HG03097 (cell line): ENCODE measurements at regions not wholly inside any gene's neighbourhood (a gene's known extent, or its start where the extent isn't known, plus 50 kb on each side); places are given as distances from the start of the nearest gene placed in this dataset.
A peak's percentile ranks its signal among the peaks of the same experiment; 100 is the strongest.

Experiments
- ATAC-seq: cut with Tn5 transposase; IDR thresholded peaks from one replicate; pipeline ENCODE4 v1.9.1; 2021; ENCODE audit not compliant: unreplicated experiment, low FRiP score

DNA sequence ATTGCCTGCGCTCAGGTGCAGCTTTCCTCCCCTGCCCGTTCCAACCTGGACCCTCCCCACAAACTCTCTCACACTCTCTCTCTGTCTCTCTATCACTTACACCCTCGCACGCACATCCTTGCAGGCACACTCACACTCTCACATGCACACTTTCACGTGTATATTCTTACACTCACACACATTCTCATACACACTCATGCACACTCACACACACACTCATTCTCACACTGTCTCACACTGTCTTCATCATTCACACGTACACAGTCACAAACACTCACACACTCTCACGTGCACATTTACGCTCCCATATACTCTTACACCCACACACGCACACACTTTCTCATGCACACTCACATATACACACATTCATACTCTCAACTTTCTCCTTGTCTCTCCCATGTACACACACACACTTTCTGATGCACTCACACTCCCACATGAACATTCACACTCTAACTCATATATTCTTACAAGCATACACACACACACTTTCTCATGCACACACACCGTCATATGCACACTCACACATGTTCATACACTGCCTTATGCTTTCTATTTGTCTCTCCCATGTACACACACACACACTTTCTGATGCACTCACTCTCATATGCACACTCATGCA lies 229.3 kb downstream of the SNX18 start:
- no peak for ATAC-seq

DNA sequence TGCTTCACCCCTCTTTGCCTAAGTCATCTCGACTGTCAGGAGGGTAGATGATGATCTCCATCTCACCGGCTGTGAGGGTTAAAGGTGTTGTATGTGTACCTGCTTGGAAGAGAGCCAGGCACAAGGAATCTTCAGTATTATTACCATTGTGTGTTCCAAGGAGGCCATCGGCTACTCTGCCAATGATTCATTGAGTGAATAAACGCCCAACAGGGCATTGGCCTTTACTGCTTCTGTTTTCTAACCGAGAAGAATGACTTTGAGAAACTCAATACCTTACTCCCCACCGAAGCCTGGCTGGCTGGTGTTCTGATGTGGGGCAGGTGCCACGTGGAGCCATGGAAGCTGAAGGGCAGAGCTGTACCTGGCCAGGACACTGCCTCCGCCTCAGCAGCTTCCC lies 228.8 kb downstream of the SNX18 start:
- no peak for ATAC-seq

DNA sequence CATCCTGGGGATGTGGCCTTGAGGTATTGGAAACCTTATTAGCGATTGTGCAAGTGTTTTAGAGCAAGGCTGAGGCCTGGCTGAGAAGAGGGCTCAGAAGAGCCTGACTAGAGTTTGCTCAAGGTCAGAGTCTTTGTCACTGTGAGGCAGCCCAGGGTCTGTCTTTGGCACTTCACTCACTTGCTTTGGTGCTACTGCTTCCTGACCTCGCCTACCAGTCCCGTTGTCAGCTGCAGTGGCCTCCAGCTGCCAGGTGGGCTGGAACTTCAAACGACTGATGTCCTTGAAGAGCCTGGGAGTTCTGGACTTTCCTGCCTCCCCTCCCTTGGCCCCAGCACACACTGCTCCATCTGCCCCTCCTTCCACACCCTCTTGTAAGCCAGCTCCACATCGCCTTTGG lies 228.0 kb downstream of the SNX18 start:
- no peak for ATAC-seq

DNA sequence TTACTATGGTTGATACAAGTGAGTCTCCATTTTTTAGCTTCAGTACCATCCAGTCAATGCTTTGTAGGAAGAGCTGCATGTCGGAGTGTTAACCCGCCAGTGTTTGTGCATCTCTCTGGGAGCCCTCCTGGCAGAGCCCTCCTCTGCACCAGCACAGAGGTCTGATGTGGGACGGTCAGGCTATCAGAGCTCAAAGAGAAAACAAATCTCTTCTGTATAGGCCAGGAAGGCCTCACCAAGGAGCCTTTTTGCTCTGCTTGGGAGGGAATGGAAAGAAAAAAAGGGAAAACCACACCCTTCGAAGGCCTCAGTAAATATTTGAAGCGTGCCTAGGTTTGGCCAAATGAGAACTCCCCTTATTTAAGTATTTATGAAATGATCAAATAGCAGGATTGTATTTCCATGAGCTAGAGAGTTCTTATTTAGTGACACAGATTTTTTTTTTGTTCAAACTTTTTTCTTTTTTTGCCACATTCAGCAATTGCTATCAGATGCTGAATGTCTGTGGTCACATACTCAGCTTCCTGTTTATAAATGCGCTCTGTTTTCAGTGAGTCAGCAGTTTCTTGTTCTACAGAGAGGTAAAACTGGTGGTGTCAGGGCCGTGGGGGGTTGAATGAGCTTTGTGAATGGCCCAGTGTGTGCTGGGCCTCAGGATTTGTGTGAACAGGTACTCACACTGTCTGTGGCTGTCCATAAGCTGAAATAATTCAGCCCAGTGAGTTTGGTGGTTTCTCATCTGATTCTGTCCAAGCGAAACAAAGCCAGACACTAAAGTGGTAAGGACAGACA lies 226.6 kb downstream of the SNX18 start:
- ATAC-seq = peak; percentile 75

DNA sequence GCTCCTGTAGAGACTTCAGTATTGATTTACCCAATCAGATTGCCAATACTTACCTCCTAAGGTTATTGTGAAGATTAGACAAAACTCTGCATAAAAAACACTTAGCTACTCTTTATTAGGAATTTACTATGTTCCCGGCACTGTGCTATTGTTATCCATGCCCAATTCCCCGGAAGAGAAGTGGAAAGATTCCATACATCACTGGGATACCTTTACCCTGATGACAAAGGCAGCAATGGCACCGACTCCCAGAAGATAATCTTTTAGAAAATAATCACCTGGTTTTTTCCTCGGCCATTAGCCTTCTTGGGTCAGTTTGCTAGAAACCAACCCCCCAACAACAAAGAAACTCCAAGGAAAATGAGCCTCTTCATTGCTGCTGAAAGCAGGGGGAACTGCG lies 226.0 kb downstream of the SNX18 start:
- no peak for ATAC-seq

DNA sequence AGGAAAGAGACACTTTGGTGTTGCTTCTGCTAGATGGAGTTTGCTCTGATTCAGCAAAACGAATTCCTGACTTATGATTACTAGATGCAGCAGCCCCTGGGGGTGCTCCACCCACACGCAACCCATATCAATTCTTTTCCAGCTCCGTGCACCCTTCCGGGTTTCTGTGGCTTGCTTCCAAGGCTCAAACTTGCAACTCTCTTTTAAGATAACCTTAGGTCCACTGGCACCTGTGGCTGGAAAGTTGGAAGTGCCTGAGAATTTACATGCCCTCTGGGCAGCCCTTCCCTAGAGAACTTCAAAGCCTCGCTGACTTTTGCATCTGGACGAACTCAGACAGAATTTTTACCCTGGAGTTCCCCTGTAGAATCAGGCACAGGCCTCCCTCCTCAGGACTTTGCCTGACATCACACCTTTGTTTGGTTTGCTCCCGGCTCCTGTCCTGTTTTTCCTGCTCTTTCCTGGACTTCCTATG lies 224.9 kb downstream of the SNX18 start:
- ATAC-seq = no peak

DNA sequence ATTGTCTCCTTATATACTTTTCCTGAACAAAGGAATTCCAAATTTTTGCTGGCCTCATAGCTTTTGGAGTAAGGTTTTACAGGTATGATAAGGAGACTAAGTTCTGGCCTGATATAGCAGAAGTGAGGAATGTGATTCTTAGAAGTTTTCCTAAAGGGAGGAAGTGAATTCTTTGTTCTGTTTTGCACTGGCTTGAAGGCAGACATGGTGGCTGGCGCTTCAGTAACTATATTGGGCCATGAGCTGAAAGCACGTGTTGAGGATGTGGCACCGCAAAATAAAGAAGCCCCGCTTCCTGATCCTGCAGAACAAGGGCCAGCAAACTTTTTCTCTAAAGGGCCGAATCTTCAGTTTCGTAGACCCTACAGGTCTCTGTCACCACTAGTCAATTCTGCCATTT lies 224.2 kb downstream of the SNX18 start:
- no peak for ATAC-seq

DNA sequence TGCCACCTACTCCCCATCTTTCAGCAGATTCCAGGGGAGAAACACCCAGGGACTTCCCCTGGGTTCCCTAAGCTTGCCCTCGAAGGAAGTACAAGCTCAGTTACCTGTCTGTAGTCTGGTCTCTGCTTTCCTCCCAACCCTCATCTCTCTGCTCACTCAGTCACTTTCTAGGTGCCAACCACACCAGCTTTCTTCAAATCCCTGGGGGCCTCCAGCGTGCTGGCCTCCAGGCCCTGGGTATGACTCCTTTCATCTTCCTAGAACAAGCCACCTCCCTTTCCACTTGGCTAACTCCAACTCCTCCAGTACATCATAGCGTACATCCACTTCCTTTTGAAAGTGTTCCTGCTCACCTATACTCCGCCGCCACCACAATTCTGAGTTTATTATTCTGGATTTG lies 222.6 kb downstream of the SNX18 start:
- no peak for ATAC-seq

DNA sequence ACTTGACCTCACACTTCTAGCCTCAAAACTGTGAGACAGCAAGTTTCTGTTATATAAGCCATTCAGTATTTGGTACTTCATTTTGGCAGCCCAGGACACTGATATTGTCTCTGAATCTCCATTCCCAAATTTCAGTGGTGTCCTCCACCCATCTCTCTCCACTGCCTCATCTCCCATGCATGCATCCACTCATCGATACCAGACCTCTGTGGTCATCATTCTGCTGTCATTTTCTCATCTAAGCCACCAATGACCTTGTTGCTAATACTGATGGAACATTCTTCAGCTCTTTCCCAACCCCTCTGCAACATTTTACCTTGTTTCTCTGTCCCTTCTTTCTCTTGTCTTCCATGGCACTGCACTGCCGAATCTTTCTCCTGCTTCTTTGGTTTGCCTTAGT lies 221.8 kb downstream of the SNX18 start:
- no peak for ATAC-seq

DNA sequence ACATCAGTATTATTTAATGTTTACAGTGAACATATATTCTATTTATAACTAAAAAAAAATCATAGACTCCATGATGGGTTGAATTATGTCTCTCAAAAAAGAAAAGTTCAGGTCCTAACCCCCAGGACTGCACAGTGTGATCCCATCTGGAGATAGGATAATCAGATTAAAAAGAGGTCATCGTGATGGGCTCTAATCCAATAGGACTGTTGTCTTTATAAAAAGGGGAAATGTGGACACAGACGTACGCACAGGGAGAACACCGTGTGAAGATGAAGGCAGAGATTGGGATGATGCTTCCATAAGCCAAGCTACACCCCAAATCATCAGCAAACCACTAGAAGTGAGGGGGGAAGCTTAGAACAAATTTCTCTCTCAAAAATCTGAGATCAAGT lies 221.4 kb downstream of the SNX18 start:
- ATAC-seq = no peak

DNA sequence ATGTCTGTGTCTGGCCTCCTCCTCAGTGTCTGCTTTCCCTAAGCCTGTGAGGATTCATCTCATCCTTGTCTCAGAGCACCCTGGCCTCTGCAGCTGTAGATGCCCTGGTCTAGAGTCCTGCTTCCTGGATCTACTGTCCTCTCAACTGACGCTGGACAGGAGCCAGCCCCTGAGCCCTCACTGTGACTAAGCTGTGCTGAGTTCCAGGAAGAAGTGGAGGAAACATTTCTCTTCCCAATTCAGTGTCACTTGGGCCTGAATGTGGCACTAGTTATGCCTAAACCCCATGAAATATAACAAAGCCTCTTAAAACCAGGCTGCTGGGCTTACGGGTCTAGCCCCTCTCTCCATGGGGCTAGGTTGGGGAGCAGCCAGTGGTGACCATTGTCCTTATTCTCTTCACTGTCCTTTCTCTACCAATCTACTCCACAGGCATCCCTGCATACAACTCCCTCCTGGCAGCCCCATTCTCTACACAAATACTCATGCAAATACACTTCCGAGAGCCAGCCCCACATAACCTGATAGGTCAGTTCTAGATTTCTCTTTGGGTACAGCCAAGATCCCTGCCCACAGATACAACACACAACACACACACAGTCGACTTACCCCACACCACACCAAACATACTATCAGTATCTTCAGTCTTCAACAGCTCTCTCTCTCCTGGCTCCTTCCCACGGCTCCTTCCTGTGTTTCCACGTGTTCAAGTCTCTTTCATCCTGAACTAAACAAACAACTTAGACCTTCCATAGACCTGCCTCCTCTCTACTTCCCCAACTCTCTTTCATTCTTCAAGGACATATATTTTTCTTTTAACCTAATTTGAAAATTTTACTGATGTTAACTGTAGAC lies 220.8 kb downstream of the SNX18 start:
- ATAC-seq = no peak

DNA sequence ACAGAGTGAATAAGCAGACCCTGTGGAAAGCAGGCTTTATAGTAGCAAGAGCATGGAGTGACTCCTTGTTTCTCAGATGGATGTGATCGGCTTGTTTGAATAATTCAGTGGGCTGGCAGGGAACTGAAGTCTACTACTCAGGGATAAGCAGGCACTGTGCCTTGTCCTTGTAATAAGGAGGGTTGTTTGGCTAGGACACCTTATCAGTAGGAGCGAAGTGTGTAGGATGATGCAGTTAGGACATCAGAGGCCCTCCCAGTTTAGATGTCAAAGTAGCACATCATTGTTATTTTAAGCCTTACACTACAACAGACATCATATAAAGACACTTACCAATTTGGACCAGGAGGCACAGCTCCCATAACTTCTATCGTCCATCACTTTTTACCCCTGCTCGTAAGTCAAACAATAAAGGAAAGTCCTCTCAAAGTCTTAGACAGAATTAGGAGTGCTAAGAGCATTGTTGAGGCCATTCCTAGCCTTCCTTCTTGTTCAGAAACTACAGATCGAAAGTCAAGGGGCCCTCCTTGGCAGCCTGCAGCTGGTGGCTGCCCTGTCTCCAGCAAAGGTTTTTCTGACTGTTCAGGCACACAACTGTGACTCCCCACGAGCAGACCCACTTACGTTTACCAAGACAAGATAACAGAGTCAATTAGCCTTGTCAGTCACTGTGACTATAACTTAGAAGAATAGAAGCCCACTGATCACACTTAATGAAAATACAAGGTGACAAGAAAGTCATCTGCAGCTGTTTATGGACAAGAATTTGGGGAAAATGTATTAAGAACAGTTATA lies 218.6 kb downstream of the SNX18 start:
- ATAC-seq = no peak

DNA sequence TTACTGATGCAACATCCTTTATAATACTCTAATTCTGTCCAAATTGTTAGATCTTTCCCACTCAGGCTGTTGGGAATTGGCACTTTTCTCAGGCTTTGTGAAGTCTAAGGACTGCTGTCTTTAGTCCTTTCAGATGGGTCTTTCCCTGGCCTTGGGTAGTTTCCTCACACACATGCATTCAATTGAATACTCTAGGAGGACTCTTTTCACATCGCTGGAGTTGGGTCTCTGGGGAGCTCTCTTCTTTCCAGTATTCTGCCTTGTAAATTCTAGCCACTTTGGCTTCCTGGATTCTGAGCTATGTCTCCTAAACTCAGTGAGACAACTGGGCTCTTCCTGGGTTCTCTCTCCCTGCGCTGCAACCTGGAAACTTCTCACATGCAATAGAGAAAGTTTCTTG lies 215.5 kb downstream of the SNX18 start:
- no peak for ATAC-seq

DNA sequence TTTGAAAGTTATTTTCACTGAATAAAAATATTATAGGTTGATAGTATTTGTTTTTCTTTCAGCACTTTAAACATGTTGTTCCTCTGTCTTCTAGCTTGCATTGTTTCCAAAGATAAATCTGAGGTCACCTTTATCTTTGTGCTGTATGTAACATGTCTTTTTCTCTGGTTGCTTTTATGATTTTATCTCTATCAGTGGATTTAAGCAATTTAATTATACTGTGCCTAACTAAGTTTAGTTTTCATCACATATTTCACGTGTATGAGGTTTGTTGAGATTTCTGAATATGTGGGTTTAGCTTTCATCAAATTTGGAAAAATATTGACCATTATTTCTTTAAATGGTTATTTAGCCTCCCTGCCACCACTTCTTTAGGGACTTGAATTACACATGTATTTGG lies 214.5 kb downstream of the SNX18 start:
- ATAC-seq = no peak

DNA sequence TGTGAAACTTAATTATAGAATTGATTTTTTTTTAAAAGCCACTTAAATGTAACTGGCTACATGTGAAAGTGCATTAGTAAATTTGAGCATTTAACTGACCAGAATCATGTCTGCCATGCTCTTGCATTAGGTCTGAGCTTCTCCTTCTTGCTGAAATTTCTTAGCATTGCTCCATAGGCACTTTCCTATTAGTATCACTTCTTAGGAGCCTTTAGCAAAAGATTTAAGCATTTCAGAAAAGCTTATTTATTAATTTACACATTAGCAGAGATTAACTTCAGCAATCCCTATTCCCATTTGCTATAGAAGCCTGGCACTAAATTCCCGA lies 211.0 kb downstream of the SNX18 start:
- no peak for ATAC-seq

DNA sequence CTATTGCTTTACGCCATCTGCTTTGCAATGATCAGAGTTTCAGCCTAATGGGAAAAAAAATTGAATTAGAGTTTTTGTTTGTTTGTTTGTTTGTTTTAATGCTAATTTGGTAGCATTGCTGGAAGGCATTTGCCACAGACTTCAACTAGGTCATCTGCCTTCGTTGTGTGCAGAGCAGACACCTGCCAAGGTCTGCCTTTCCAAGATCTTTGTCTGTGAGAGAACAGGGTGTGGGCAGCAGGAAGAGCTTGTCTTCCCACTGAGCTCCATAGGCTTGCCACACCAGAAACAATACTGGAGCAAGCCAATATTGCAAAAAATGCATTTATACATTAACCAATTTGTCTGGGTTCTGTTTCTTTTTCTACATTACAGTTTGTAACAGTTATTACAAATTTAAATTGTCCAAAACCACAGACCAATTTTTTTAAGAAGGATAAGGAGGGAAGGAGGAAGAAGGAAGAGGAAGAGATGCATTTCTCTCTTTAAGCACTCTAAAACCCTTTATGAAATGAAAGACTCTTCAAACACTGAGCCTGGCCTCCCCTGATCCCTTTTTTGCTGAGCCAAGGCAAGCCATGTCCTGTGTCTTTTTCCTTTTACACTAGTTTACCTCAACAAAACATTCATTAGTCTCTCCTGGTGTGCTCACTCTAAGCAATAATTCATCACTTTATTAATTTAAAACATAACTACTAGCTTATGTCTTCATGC lies 210.5 kb downstream of the SNX18 start:
- ATAC-seq = no peak

DNA sequence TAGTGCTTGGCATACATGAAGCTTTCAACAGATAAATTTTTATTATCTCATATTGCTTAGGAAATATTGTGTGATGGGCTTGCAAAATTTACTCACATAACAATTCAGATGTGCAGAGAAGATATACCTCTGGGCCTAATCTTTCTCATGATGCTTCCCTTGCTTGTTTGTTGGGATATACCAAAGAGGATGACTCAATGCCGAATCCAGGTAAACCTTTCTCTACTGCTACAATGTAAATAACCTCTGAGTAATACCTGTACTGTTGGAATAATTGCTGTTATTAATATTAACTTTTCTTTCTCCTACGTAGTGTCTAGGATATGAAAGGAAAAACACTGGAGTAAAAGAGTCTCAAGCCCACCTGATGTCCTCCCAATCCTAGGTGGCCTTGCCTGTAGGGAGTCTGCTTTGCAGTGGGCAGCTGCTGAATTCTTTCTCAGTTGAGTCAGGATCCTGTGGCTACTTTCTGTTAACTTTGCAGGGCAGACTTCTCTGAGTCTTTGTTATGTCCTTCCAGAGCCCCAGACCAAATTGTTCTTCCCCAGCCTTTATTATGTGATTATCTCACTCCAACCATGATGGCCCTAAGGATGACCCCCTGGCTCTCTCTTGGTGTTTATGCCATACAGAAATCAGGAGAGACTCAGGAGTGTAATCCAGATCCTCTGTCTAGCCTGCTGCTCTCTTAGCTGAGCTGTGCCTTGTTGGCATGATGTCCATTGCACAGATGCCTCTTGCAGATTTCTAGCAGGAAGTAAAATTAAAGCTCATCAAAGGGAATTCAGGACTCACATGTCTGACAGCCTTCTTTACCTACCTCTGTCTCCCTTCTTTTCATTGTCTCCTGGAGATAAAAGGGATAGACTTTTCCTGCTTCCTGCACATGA lies 208.1 kb downstream of the SNX18 start:
- ATAC-seq = no peak

DNA sequence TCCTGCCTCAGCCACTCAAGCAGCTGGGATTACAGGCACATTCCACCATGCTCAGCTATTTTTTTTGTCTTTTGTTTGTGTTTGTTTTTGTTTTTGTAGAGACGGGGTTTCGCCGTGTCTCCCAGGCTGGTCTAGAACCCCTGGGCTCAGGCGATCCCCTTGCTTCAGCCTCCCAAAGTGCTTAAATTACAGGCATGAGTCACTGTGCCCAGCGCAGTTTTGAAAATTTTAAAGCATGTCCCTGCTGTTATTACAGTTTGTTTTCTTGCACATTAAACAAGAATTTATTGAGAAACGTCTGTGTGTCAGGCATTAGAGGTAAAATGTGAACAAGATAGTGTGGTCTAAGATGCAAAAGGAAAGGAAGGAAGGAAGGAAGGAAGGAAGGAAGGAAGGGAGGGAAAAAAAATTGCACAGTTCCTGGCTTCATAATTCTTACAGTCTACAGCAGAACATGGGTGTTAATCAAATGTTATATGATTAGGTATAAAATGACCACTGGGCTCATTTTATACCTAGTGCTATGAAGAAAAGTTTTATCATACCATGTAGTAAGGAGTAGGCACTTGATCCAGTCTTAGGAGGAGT lies 205.4 kb downstream of the SNX18 start:
- ATAC-seq = no peak
